ENCODE measurements at regions not wholly inside any gene's neighbourhood (a gene's known extent, or its start where the extent isn't known, plus 50 kb on each side); places are given as distances from the start of the nearest gene placed in this dataset.

DNA sequence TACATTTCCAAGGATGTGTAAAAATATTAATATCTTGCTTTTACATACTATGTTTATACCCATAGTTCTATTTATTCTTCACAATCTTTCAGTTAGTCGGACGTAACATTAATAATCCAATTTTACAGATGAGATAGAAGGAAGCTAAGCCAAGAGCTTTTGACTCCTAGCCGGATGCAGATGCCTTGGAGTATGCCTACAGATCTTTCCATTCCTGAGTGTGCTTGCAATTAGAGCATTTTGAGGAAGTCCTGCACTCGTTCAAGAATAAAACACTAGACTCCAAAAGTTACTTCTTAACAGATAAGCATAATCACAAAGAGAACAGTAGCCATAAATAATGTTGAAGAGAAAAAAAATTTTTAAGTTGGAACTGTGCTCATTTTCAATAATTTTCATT is 337.6 kb upstream of the CLEC14A start:
- no peaks in the 10 kb centered on the region for H3K36me3 ChIP-seq (ENCODE audit: low read depth)
- no peak overlapping the region for H3K4me2 ChIP-seq
- intact Hi-C loops (cut with micrococcal nuclease; ENCODE audit: unreplicated experiment): no loop called here
- H3K4me3 ChIP-seq: no peak overlapping the region
- H3F3A ChIP-seq (ENCODE audit: insufficient read depth, low read depth): no peaks in the 10 kb centered on the region
- H3K27ac ChIP-seq: no peak overlapping the region
- H3K4me1 ChIP-seq (replicated peaks; ENCODE audit: insufficient read depth): no peaks in the 10 kb centered on the region
- ChIA-PET POLR2A (ENCODE audit: unreplicated experiment) (no interaction called here), CTCF (no interaction called here)
- no peaks in the 10 kb centered on the region for H4K20me1 ChIP-seq (ENCODE audit: insufficient read depth)
- no peak for TF ChIP-seq CTCF (conservative IDR thresholded peaks at IDR 0.05)
- no peak for TF ChIP-seq EZH2 (IDR thresholded peaks at IDR 0.05; ENCODE audit: low read depth)
- no peak overlapping the region for H2AFZ ChIP-seq
- H3K9me3 ChIP-seq (ENCODE audit: insufficient read depth, low read depth): no peaks in the 10 kb centered on the region
- no peaks in the 10 kb centered on the region for H3K79me2 ChIP-seq (ENCODE audit: low read depth)
- H3K27me3 ChIP-seq (ENCODE audit: insufficient read depth, low read depth): no peaks in the 10 kb centered on the region
- H3K9me2 ChIP-seq (ENCODE audit: insufficient read depth): no peaks in the 10 kb centered on the region
- BruUV-seq (replicated peaks): no TSS peak
- DNase-seq: no peak

DNA sequence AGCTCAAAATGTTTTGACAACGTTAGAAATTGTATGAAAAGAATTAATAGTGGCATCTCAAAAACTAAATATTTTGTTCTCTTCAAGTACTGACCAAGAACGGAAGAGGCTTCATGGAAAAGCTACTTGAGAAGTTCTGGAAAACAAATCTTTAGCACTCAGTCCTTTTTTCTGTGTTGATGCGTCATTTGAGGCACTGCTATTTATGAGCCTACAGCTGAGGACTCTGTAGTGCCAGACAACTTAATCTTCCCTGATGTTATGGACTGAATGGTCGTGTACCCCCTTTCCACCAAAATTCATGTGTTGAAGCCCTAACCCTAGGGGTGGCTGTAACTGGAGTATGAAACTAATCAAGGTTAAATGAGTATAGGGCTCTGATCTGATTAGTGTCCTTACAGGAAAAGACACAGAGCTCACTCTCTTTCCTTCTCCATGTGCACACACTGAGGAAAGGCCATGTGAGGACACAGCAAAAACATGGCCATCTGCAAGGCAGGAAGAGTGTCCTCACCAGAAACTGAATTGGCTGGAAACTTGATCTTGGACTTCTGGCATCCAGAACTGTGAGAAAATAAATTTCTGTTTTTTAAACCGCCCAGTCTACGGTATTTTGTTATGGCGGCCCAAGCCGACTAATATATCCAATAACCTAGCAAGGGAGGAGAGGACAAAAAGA is 337.0 kb upstream of the CLEC14A start:
- no peaks in the 10 kb centered on the region for H3K4me1 ChIP-seq (replicated peaks; ENCODE audit: insufficient read depth)
- no peaks in the 10 kb centered on the region for H3K9me2 ChIP-seq (ENCODE audit: insufficient read depth)
- H4K20me1 ChIP-seq (ENCODE audit: insufficient read depth): no peaks in the 10 kb centered on the region
- no peak overlapping the region for H3K27ac ChIP-seq
- no peaks in the 10 kb centered on the region for H3K36me3 ChIP-seq (ENCODE audit: low read depth)
- no TSS peak for BruUV-seq (replicated peaks)
- DNase-seq: no peak
- no peaks in the 10 kb centered on the region for H3K79me2 ChIP-seq (ENCODE audit: low read depth)
- H2AFZ ChIP-seq: no peak overlapping the region
- H3K4me3 ChIP-seq: no peak overlapping the region
- TF ChIP-seq EZH2 (IDR thresholded peaks at IDR 0.05; ENCODE audit: low read depth) (no peak), CTCF (conservative IDR thresholded peaks at IDR 0.05) (no peak)
- H3F3A ChIP-seq (ENCODE audit: insufficient read depth, low read depth): no peaks in the 10 kb centered on the region
- no peaks in the 10 kb centered on the region for H3K27me3 ChIP-seq (ENCODE audit: insufficient read depth, low read depth)
- no peak overlapping the region for H3K4me2 ChIP-seq
- POLR2A ChIA-PET (ENCODE audit: unreplicated experiment): no interaction called here
- CTCF ChIA-PET: no interaction called here
- intact Hi-C loops (cut with micrococcal nuclease; ENCODE audit: unreplicated experiment): no loop called here
- H3K9me3 ChIP-seq (ENCODE audit: insufficient read depth, low read depth): no peaks in the 10 kb centered on the region

GRCh38 chr14:38589747-38590350 is 334.0 kb upstream of the CLEC14A start:
- Histone ChIP-seq H3K27me3 (ENCODE audit: insufficient read depth, low read depth) (no peaks in the 10 kb centered on the region), H3K9me3 (ENCODE audit: insufficient read depth, low read depth) (no peaks in the 10 kb centered on the region)

More at GRCh38 chr14:38589747-38590350, 334.0 kb upstream of the CLEC14A start:
- Histone ChIP-seq H3K36me3 (ENCODE audit: low read depth) (no peaks in the 10 kb centered on the region), H3K9me2 (ENCODE audit: insufficient read depth) (no peaks in the 10 kb centered on the region), H3K79me2 (ENCODE audit: low read depth) (no peaks in the 10 kb centered on the region), H3K4me3 (no peak overlapping the region), H3K4me1 (replicated peaks; ENCODE audit: insufficient read depth) (no peaks in the 10 kb centered on the region), H3K27ac (no peak overlapping the region), H3F3A (ENCODE audit: insufficient read depth, low read depth) (no peaks in the 10 kb centered on the region), H2AFZ (no peak overlapping the region), H4K20me1 (ENCODE audit: insufficient read depth) (no peaks in the 10 kb centered on the region), H3K4me2 (no peak overlapping the region)
- ChIA-PET CTCF (no interaction called here), POLR2A (ENCODE audit: unreplicated experiment) (no interaction called here)
- intact Hi-C loops (cut with micrococcal nuclease; ENCODE audit: unreplicated experiment): no loop called here
- BruUV-seq (replicated peaks): no TSS peak
- DNase-seq: no peak
- no peak for TF ChIP-seq EZH2 (IDR thresholded peaks at IDR 0.05; ENCODE audit: low read depth)
- no peak for TF ChIP-seq CTCF (conservative IDR thresholded peaks at IDR 0.05)
